GM23338 (cell line): ENCODE measurements at regions not wholly inside any gene's neighbourhood (a gene's known extent, or its start where the extent isn't known, plus 50 kb on each side); places are given as distances from the start of the nearest gene placed in this dataset.

ENCODE experiments used
- CREB1 ChIP-seq: fragments of 250-450 bp; sonication (Bioruptor Pico); IDR thresholded peaks from 2 replicates; pipeline ENCODE4 v1.5.0; 2020; ENCODE audit warnings: low read depth, mild to moderate bottlenecking, moderate library complexity
- CTCF ChIP-seq, 2 experiments: fragments of 200-600 bp in 1 of 2; sonication (generic) in 1 of 2; conservative IDR thresholded peaks; 2 replicates each; pipeline versions ENCODE4 v1.5.1 to v1.6.1; 2016 to 2017; ENCODE audit warnings: antibody characterized with exemption in 2 of 2, low read depth in 2 of 2, mild to moderate bottlenecking in 2 of 2, moderate library complexity in 1 of 2
- ETS1 ChIP-seq: IDR thresholded peaks from 2 replicates; pipeline ENCODE4 v1.6.1; 2016; ENCODE audit warnings: antibody characterized with exemption
- EZH2 ChIP-seq: fragments of 200-600 bp; sonication (generic); IDR thresholded peaks from one replicate; pipeline ENCODE4 v1.8.0; 2017; ENCODE audit warnings: antibody characterized with exemption, mild to moderate bottlenecking, low read depth; ENCODE audit not compliant: unreplicated experiment
- EZH2phosphoT487 ChIP-seq: fragments of 200-600 bp; sonication (generic); IDR thresholded peaks from one replicate; pipeline ENCODE4 v1.8.1; 2018; ENCODE audit warnings: antibody characterized with exemption; ENCODE audit not compliant: unreplicated experiment
- NANOG ChIP-seq: IDR thresholded peaks from 2 replicates; pipeline ENCODE4 v1.6.1; 2016; ENCODE audit warnings: antibody characterized with exemption, borderline replicate concordance
- POLR2AphosphoS5 ChIP-seq: IDR thresholded peaks from 2 replicates; pipeline ENCODE4 v1.6.1; 2016; ENCODE audit warnings: antibody characterized with exemption, low read depth
- REST ChIP-seq: IDR thresholded peaks from one replicate; pipeline ENCODE4 v1.6.1; 2018; ENCODE audit warnings: antibody characterized with exemption; ENCODE audit not compliant: unreplicated experiment
- STAT1 ChIP-seq: IDR thresholded peaks from one replicate; pipeline ENCODE4 v1.6.1; 2016; ENCODE audit warnings: antibody characterized with exemption; ENCODE audit not compliant: unreplicated experiment
- ZNF114 ChIP-seq: fragments of 250-450 bp; sonication (Bioruptor Pico); IDR thresholded peaks from 2 replicates; pipeline ENCODE4 v1.5.0; 2020; ENCODE audit warnings: mild to moderate bottlenecking, moderate library complexity
- ZNF331 ChIP-seq: fragments of 250-450 bp; sonication (Bioruptor Pico); IDR thresholded peaks from 2 replicates; pipeline ENCODE4 v1.5.0; 2020; ENCODE audit warnings: low read depth, mild to moderate bottlenecking, moderate library complexity

- TF ChIP-seq CTCF (conservative IDR thresholded peaks at IDR 0.05; ENCODE audit: low read depth in 2 of 2) = no peak
- TF ChIP-seq EZH2phosphoT487 = no peak
- TF ChIP-seq EZH2 = no peak
- no peak for TF ChIP-seq POLR2AphosphoS5
- no peak for TF ChIP-seq REST
- no peak for TF ChIP-seq ZNF331 (CRISPR knock-in tag)
- TF ChIP-seq CREB1 = no peak
- TF ChIP-seq ZNF114 (CRISPR knock-in tag) = no peak
- no peak for TF ChIP-seq STAT1
- no peak for TF ChIP-seq NANOG
- no peak for TF ChIP-seq ETS1
These were observed 149.4 kb upstream of the TBCA start for GRCh38 chr5:77925503-77925902.
